ENCODE measurements at regions not wholly inside any gene's neighbourhood (a gene's known extent, or its start where the extent isn't known, plus 50 kb on each side); places are given as distances from the start of the nearest gene placed in this dataset.

GRCh38 chr2:12045864-12046291 lies 299.4 kb downstream of the LPIN1 start:
- TF ChIP-seq CTCF (IDR thresholded peaks at IDR 0.05; ENCODE audit: low read depth, low read length, poor library complexity, severe bottlenecking) = no peak
- no peak for TF ChIP-seq EZH2phosphoT487 (IDR thresholded peaks at IDR 0.05; ENCODE audit: borderline replicate concordance, low read length)
